ENCODE measurements at regions not wholly inside any gene's neighbourhood (a gene's known extent, or its start where the extent isn't known, plus 50 kb on each side); places are given as distances from the start of the nearest gene placed in this dataset.

GRCh38 chr2:147589127-147589526 is 255.7 kb upstream of the ACVR2A start:
- TF ChIP-seq CTCF (conservative IDR thresholded peaks at IDR 0.05) (no peak), EZH2 (IDR thresholded peaks at IDR 0.05; ENCODE audit: low read depth) (no peak)
